Erythroblast (primary cell): ENCODE measurements at regions not wholly inside any gene's neighbourhood (a gene's known extent, or its start where the extent isn't known, plus 50 kb on each side); places are given as distances from the start of the nearest gene placed in this dataset.

ENCODE experiments used
- GATA1 ChIP-seq: IDR thresholded peaks from 2 replicates; pipeline ENCODE4 v1.6.1; 2011; ENCODE audit warnings: low read depth, mild to moderate bottlenecking, control low read depth, low read length, moderate library complexity
- POLR2A ChIP-seq: IDR thresholded peaks from 2 replicates; pipeline ENCODE4 v1.6.1; 2011; ENCODE audit warnings: mild to moderate bottlenecking, low read length

- TF ChIP-seq POLR2A (no peak), GATA1 (no peak)
These were observed 575.2 kb upstream of the SLC8A1 start for GRCh38 chr2:41027095-41027494.
